ENCODE measurements at regions not wholly inside any gene's neighbourhood (a gene's known extent, or its start where the extent isn't known, plus 50 kb on each side); places are given as distances from the start of the nearest gene placed in this dataset.

DNA sequence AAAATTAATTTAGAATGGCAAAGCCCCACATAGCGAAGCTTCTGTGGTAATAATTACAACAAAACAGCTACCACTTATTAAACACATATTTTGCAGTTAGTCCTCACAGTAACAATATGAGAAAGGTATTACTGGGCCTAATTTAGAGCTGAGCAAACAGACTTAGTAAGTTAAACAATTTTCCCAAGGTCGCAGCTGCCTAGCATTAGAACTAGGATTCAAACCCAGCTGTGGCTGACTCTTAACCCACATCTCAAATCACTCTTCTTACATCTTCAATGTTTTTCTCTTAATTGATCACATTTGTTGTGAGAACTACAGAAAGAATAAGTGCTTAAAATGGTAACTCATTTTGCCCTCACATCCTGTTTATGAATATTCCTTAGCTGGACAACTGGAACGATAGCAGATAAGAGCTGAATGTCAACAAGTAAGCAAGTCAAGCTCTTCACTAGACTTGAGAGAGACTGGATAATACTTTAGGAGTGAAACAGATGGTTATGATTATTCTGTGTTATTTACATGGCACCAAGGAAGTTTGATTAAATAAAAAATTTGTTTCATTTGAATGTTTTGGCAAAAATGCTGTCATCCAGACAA, 59.4 kb upstream of the TMEM17 start:
- 61 to 77% methylated on average over 2 to 3 of the region's 3 CpGs for WGBS, 2 donors (ENCODE audit: low coverage in 1 of 2)
- in situ Hi-C loops (cut with MboI; ENCODE audit: low pct_ligation_motif_present in 1 of 4, low pct_unique_long_range_greater_than_20kb in 1 of 4, low sequenced_read_pairs in 3 of 4), result no loop called here

GRCh38 chr2:62564380-62565137, 58.6 kb upstream of the TMEM17 start:
- no peaks in the 10 kb centered on the region for H3K9me3 ChIP-seq
- peaks cover 0 to 4% (median 0%) of the 10 kb centered on the region in 4 donors for H3K4me1 ChIP-seq
- no peaks in the 10 kb centered on the region for H3K36me3 ChIP-seq
- no peak for DNase-seq
- no peak overlapping the region for H3K4me3 ChIP-seq
- intact Hi-C loops (cut with DNase I; ENCODE audit: low total_unique reads) (no loop called here), in situ Hi-C loops (cut with MboI; ENCODE audit: low pct_ligation_motif_present in 1 of 4, low pct_unique_long_range_greater_than_20kb in 1 of 4, low sequenced_read_pairs in 3 of 4) (no loop called here)
- TF ChIP-seq POLR2AphosphoS5 (IDR thresholded peaks at IDR 0.05) (no peak), EP300 (IDR thresholded peaks at IDR 0.05; ENCODE audit: low read depth) (no peak), POLR2A (IDR thresholded peaks at IDR 0.05) (no peak)
- TF ChIP-seq, protein P1, sequence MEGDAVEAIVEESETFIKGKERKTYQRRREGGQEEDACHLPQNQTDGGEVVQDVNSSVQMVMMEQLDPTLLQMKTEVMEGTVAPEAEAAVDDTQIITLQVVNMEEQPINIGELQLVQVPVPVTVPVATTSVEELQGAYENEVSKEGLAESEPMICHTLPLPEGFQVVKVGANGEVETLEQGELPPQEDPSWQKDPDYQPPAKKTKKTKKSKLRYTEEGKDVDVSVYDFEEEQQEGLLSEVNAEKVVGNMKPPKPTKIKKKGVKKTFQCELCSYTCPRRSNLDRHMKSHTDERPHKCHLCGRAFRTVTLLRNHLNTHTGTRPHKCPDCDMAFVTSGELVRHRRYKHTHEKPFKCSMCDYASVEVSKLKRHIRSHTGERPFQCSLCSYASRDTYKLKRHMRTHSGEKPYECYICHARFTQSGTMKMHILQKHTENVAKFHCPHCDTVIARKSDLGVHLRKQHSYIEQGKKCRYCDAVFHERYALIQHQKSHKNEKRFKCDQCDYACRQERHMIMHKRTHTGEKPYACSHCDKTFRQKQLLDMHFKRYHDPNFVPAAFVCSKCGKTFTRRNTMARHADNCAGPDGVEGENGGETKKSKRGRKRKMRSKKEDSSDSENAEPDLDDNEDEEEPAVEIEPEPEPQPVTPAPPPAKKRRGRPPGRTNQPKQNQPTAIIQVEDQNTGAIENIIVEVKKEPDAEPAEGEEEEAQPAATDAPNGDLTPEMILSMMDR (IDR thresholded peaks at IDR 0.05), result no peak
- H3K27me3 ChIP-seq, result no peaks in the 10 kb centered on the region
- 85 to 92% methylated on average over 2 to 4 of the region's 4 CpGs for WGBS, 2 donors (ENCODE audit: low coverage in 1 of 2)
- no peak overlapping the region for H3K27ac ChIP-seq

More for the DNA sequence above, 59.4 kb upstream of the TMEM17 start:
- intact Hi-C loops (cut with DNase I; ENCODE audit: low total_unique reads), result no loop called here
- Histone ChIP-seq H3K4me1 (peaks cover 0 to 13% (median 4%) of the 10 kb centered on the region in 4 donors), H3K36me3 (no peaks in the 10 kb centered on the region), H3K27ac (no peak overlapping the region), H3K9me3 (no peaks in the 10 kb centered on the region), H3K27me3 (no peaks in the 10 kb centered on the region), H3K4me3 (no peak overlapping the region)
- no peak for DNase-seq
- TF ChIP-seq POLR2AphosphoS5 (IDR thresholded peaks at IDR 0.05) (no peak), POLR2A (IDR thresholded peaks at IDR 0.05) (no peak), EP300 (IDR thresholded peaks at IDR 0.05; ENCODE audit: low read depth) (no peak)
- TF ChIP-seq, protein P1 (IDR thresholded peaks at IDR 0.05), result no peak

GRCh38 chr2:62561586-62561985, 55.6 kb upstream of the TMEM17 start:
- WGBS, 2 donors (ENCODE audit: low coverage in 1 of 2), result 94% methylated on average over 4 of the region's 4 CpGs
- no peak for TF ChIP-seq EP300 (IDR thresholded peaks at IDR 0.05; ENCODE audit: low read depth)
- TF ChIP-seq, protein P1 (IDR thresholded peaks at IDR 0.05), result no peak
- no peak for TF ChIP-seq POLR2A (IDR thresholded peaks at IDR 0.05)
- no peak for TF ChIP-seq POLR2AphosphoS5 (IDR thresholded peaks at IDR 0.05)
- H3K4me3 ChIP-seq, result no peak overlapping the region
- no peaks in the 10 kb centered on the region for H3K36me3 ChIP-seq
- intact Hi-C loops (cut with DNase I; ENCODE audit: low total_unique reads) (no loop called here), in situ Hi-C loops (cut with MboI; ENCODE audit: low pct_ligation_motif_present in 1 of 4, low pct_unique_long_range_greater_than_20kb in 1 of 4, low sequenced_read_pairs in 3 of 4) (no loop called here)
- DNase-seq, result no peak
- no peaks in the 10 kb centered on the region for H3K9me3 ChIP-seq
- H3K4me1 ChIP-seq, result no peaks in the 10 kb centered on the region
- H3K27ac ChIP-seq, result no peak overlapping the region
- H3K27me3 ChIP-seq, result no peaks in the 10 kb centered on the region

DNA sequence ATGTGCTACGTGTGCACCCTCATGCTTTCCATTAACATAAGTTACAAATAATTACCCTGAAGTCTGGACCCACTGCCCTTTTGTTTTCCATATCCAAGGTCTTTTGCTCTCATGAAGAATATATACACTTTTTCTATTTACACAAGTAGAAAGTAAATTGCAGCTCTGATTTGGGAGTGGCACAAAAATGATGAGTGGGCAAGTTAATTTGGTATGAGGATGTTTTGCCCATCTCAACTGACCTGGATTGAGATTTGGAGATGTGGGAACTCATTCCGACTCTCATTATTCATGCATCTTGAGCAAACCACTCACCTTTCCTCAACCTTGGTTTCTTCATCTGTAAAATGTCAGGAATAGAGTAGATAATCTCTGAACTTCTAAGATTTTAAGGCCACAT, 53.6 kb upstream of the TMEM17 start:
- no peak for DNase-seq
- no peak overlapping the region for H3K4me3 ChIP-seq
- WGBS, 2 donors (ENCODE audit: low coverage in 1 of 2), result 86 to 88% methylated on average over 2 of the region's 2 CpGs
- TF ChIP-seq, protein P1 (IDR thresholded peaks at IDR 0.05), result no peak
- TF ChIP-seq POLR2AphosphoS5 (IDR thresholded peaks at IDR 0.05) (no peak), POLR2A (IDR thresholded peaks at IDR 0.05) (no peak), EP300 (IDR thresholded peaks at IDR 0.05; ENCODE audit: low read depth) (no peak)
- H3K27me3 ChIP-seq, result no peaks in the 10 kb centered on the region
- no peaks in the 10 kb centered on the region for H3K9me3 ChIP-seq
- H3K27ac ChIP-seq, result no peak overlapping the region
- H3K4me1 ChIP-seq, result no peaks in the 10 kb centered on the region
- intact Hi-C loops (cut with DNase I; ENCODE audit: low total_unique reads) (no loop called here), in situ Hi-C loops (cut with MboI; ENCODE audit: low pct_ligation_motif_present in 1 of 4, low pct_unique_long_range_greater_than_20kb in 1 of 4, low sequenced_read_pairs in 3 of 4) (no loop called here)
- H3K36me3 ChIP-seq, result no peaks in the 10 kb centered on the region

Data from transverse colon (tissue), 4 donors.